NB4 (cell line): ENCODE measurements at regions not wholly inside any gene's neighbourhood (a gene's known extent, or its start where the extent isn't known, plus 50 kb on each side); places are given as distances from the start of the nearest gene placed in this dataset.

ENCODE experiments used
- DNase-seq: peaks from one replicate; pipeline ENCODE4 v3.0.0; 2010; ENCODE audit warnings: low read depth
- H3K4me3 ChIP-seq: one replicate; pipeline ENCODE4 v1.5.1; 2011; ENCODE audit warnings: mild to moderate bottlenecking, low read depth, low read length, moderate library complexity
- MYC ChIP-seq: IDR thresholded peaks from 2 replicates; pipeline ENCODE4 v1.6.1; 2011; ENCODE audit warnings: low read depth, low read length
- POLR2A ChIP-seq: IDR thresholded peaks from 2 replicates; pipeline ENCODE4 v1.6.1; 2011; ENCODE audit warnings: mild to moderate bottlenecking; ENCODE audit not compliant: insufficient read length; ENCODE audit errors: extremely low read depth
- TF ChIP-seq, protein P1 (sequence below): IDR thresholded peaks from 2 replicates; pipeline ENCODE4 v1.6.1; 2011; ENCODE audit warnings: low read depth, low read length
- TF ChIP-seq, protein P2 (sequence below): IDR thresholded peaks from one replicate; pipeline ENCODE4 v1.5.1; 2012; ENCODE audit warnings: low read depth, low read length

DNA sequence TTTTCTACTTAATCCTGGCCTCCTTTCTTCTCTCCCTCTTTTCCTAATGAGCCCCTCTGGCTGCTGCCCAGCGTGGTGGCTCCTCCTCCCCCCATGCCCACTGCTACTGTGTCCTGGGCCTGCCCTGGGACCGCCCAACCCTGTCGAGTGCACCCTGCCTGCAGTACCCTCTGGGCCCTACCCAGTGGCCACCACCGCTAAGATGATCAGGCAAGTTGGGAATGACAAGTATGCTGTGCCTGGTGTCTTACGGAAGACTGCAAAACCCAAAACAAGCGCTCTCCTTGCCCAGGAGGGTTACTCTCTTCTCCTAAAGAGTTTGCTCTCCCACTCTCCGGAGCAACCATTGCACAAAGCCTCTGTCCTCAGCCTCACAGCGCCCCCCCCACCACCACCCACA is 273.7 kb downstream of the SYK start:
- no peak overlapping the region for H3K4me3 ChIP-seq
- no peak for DNase-seq
- TF ChIP-seq MYC (no peak), POLR2A (no peak)
- TF ChIP-seq, protein P1, sequence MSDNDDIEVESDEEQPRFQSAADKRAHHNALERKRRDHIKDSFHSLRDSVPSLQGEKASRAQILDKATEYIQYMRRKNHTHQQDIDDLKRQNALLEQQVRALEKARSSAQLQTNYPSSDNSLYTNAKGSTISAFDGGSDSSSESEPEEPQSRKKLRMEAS, result no peak
- TF ChIP-seq, protein P2, sequence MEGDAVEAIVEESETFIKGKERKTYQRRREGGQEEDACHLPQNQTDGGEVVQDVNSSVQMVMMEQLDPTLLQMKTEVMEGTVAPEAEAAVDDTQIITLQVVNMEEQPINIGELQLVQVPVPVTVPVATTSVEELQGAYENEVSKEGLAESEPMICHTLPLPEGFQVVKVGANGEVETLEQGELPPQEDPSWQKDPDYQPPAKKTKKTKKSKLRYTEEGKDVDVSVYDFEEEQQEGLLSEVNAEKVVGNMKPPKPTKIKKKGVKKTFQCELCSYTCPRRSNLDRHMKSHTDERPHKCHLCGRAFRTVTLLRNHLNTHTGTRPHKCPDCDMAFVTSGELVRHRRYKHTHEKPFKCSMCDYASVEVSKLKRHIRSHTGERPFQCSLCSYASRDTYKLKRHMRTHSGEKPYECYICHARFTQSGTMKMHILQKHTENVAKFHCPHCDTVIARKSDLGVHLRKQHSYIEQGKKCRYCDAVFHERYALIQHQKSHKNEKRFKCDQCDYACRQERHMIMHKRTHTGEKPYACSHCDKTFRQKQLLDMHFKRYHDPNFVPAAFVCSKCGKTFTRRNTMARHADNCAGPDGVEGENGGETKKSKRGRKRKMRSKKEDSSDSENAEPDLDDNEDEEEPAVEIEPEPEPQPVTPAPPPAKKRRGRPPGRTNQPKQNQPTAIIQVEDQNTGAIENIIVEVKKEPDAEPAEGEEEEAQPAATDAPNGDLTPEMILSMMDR, result no peak

DNA sequence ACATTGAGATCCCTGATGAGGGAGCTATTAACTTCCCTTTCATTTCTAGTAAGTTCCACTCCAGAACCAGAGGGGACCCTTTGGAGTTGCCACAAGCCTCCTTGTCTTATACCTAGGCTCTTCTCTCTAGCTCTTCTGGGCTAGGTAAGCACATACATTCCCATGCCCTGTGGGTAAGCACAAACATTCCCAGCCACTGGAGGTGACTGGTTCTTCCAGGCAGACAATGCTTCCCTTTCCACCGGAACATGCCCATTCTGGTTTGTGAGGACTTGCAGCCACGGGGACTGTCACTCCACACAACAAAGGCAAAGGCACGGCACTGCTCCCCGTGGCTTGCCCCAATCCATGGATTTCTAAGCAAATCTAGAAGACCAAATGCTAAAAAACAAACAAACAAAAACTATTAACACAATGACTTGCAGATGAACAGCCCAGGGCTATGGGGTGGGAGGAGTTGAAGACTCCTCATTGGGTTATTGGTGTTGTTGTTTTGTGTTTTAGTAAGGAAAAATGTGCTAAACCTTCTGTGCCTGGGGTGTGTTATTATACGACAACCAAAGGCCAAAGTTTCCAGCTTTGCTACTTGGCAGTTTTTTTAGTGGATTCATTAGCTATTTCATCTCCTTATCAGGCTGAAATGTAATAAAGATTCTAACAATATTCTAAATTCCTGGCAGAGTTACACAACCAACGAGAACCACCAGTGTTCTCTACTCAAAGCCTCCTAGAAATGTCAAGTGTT is 276.2 kb downstream of the SYK start:
- DNase-seq, result no peak
- H3K4me3 ChIP-seq, result no peak overlapping the region
- TF ChIP-seq, protein P1, result no peak
- TF ChIP-seq POLR2A, result no peak
- TF ChIP-seq, protein P2, result no peak
- TF ChIP-seq MYC, result no peak

DNA sequence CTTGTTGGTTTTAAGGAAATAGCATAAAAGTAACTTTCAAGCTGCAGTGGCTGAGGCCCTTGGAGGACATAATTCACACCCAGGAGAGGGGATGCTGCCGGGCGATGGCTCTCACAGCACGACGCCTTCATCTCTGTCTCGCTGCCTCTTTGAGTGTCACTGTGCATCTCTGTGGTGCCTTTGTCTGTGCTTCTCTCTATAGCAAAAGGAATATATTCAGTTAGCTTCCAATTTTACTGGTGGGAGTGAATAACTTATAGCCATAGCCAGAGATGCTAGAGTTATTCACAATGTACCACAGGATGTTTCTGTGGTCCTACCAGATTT is 276.7 kb downstream of the SYK start:
- no peak for DNase-seq
- TF ChIP-seq, protein P1, result no peak
- no peak for TF ChIP-seq POLR2A
- no peak for TF ChIP-seq MYC
- TF ChIP-seq, protein P2, result no peak
- no peak overlapping the region for H3K4me3 ChIP-seq

DNA sequence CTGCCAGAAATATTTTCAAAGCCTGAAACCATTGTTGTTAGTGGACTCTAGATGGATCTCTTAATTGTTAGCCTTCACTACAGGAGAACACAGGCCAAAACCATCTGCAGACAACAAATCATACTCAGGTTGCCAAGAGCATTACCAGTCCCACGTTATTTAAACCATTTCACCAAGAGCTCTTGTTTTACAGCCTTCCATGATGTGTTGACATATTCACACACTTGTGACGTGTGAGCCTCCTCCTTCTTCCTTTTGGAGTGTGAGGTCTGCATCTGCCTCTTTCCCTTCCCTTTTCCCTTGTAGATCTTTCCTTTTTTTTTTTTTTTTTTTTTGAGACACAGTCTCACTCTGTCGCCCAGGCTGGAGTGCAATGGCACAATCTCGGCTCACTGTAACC is 279.0 kb downstream of the AUH start:
- no peak for DNase-seq
- no peak overlapping the region for H3K4me3 ChIP-seq
- TF ChIP-seq, protein P1, result no peak
- TF ChIP-seq POLR2A (no peak), MYC (no peak)
- TF ChIP-seq, protein P2, result no peak

DNA sequence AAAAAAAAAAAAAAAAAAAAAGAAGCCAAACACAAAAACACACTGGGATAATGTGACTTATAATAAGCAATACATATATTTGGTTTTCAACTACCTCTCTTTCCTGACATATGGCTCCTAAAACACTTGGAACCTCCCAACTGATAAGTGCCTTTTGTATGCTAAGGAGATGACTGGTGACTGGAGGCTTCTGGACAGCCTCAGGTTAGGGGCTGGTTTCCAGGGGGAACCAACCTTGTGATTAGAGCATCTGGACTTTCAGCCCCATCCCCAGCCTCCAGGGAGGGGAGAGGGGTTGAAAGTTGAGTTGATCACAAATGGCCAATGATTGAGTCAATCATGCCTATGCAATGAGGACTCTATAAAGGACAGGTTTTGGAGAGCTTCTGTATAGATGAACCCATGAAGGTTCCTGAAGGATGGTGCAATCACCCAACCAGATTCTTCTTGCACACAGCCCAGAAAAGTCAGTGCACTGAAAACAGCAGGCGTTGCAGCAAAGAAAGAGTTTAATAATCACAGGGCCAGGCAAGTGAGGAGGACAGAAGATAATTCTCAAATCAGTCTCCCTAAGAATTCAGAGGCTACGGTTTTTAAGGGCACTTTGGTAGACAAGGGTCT is 276.7 kb downstream of the AUH start:
- DNase-seq, result no peak
- TF ChIP-seq, protein P1, result no peak
- no peak for TF ChIP-seq POLR2A
- TF ChIP-seq, protein P2, result no peak
- no peak for TF ChIP-seq MYC
- H3K4me3 ChIP-seq, result no peak overlapping the region
